Activated CD4-positive, CD25-positive, alpha-beta regulatory T cell treated with anti-CD3 and anti-CD28 coated beads, Interleukin-2, amount 50 U/mL, for 16 hours (primary cell): ENCODE measurements at regions not wholly inside any gene's neighbourhood (a gene's known extent, or its start where the extent isn't known, plus 50 kb on each side); places are given as distances from the start of the nearest gene placed in this dataset.

Experiments
- DNase-seq: peaks from one replicate; pipeline ENCODE4 v3.0.0-alpha.2; 2020; ENCODE audit warnings: low read depth, low spot score

- no peak for DNase-seq
Measured at GRCh38 chrY:21267164-21267563, 244.0 kb upstream of the RBMY1B start.

- no peak for DNase-seq
Measured at GRCh38 chrY:21287769-21288168, 223.4 kb upstream of the RBMY1B start.

GRCh38 chrY:21288908-21289307, 222.2 kb upstream of the RBMY1B start:
- no peak for DNase-seq

DNA sequence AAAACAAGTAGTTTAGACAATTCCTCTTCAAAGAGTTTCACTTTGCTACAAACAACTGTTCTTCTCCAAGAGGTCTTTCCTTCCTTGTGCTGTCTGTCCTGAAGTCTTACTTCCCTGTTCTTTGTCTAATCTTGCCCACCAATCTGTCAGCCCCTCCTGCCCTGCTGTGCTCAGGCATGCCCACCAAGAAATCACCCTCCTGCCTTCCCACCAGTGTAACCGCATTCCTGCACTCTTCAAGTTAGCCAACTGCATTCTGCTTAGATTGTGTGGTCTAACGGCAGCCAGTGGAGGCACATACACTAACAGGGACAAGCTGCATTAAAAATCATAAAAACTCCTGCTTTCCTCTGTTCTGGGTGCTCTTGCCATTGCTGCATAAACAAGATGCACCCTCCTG, 215.9 kb upstream of the RBMY1B start:
- no peak for DNase-seq

- no peak for DNase-seq
Measured at GRCh38 chrY:21302278-21302677, 208.9 kb upstream of the RBMY1B start.

DNA sequence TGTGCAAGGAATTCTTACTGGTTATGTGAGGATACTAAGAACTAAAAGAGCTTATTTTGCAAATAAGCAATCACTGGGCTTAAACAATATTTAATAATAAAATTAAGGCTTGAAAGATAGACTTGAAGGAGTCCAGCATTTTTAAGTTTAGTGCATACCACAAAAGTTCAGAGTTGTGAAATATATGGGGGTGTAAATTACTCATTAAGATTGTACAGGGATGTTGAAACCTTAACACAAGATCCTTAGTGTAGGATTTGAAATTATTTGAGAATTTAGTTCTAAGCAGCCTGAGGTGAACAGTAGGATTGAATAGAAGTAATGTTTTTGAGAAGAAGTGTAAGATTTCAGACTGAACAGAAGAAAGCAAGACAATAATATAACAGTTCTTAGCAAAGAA, 195.8 kb upstream of the RBMY1B start:
- DNase-seq = no peak
